ENCODE measurements at regions not wholly inside any gene's neighbourhood (a gene's known extent, or its start where the extent isn't known, plus 50 kb on each side); places are given as distances from the start of the nearest gene placed in this dataset.

GRCh38 chrX:87975365-87975764 is 457.8 kb downstream of the KLHL4 start:
- TF ChIP-seq CTCF (IDR thresholded peaks at IDR 0.05; ENCODE audit: insufficient read depth, low read depth, low read length) (no peak), EZH2 (IDR thresholded peaks at IDR 0.05; ENCODE audit: insufficient read depth, low read length) (no peak)

Measured in astrocyte (in vitro differentiated cells and primary cell).